ENCODE measurements at regions not wholly inside any gene's neighbourhood (a gene's known extent, or its start where the extent isn't known, plus 50 kb on each side); places are given as distances from the start of the nearest gene placed in this dataset.

GRCh38 chr2:150267651-150268415 is 219.6 kb downstream of the RND3 start:
- TF ChIP-seq CTCF (IDR thresholded peaks at IDR 0.05), result no peak
- TF ChIP-seq POLR2A (IDR thresholded peaks at IDR 0.05), result no peak
